Hepatocyte (in vitro differentiated cells): ENCODE measurements at regions not wholly inside any gene's neighbourhood (a gene's known extent, or its start where the extent isn't known, plus 50 kb on each side); places are given as distances from the start of the nearest gene placed in this dataset.
A peak's percentile ranks its signal among the peaks of the same experiment; 100 is the strongest.

ENCODE experiments used
- DNase-seq: peaks from one replicate; pipeline ENCODE4 v3.0.0-alpha.2; 2016; ENCODE audit warnings: low spot score
- H2AFZ ChIP-seq: fragments of 200-600 bp; sonication (generic); 2 replicates; pipeline ENCODE4 v1.6.0; 2016; ENCODE audit warnings: antibody characterized with exemption, mild to moderate bottlenecking
- H3K27ac ChIP-seq: fragments of 200-600 bp; sonication (generic); 2 replicates; pipeline ENCODE4 v1.5.1; 2016; ENCODE audit warnings: mild to moderate bottlenecking
- H3K27me3 ChIP-seq: fragments of 200-600 bp; sonication (generic); 2 replicates; pipeline ENCODE4 v1.6.1; 2016
- H3K36me3 ChIP-seq: fragments of 200-600 bp; sonication (generic); replicated peaks from 2 replicates; pipeline ENCODE4 v1.5.1; 2016; ENCODE audit warnings: low read depth; ENCODE audit not compliant: insufficient read depth
- H3K4me1 ChIP-seq: fragments of 200-600 bp; sonication (generic); 2 replicates; pipeline ENCODE4 v1.5.1; 2016; ENCODE audit warnings: mild to moderate bottlenecking, moderate library complexity; ENCODE audit not compliant: insufficient read depth
- H3K4me2 ChIP-seq: fragments of 200-600 bp; sonication (generic); 2 replicates; pipeline ENCODE4 v1.6.0; 2016
- H3K4me3 ChIP-seq: fragments of 200-600 bp; sonication (generic); 2 replicates; pipeline ENCODE4 v1.5.1; 2016; ENCODE audit warnings: mild to moderate bottlenecking
- H3K79me2 ChIP-seq: fragments of 200-600 bp; sonication (generic); 2 replicates; pipeline ENCODE4 v1.6.0; 2017; ENCODE audit warnings: mild to moderate bottlenecking
- H3K9me2 ChIP-seq: fragments of 200-600 bp; sonication (generic); replicated peaks from 2 replicates; pipeline ENCODE4 v1.6.0; 2017; ENCODE audit warnings: mild to moderate bottlenecking; ENCODE audit not compliant: insufficient read depth
- H3K9me3 ChIP-seq: fragments of 200-600 bp; sonication (generic); 2 replicates; pipeline ENCODE4 v1.5.1; 2016; ENCODE audit warnings: low read depth, mild to moderate bottlenecking
- H4K20me1 ChIP-seq: fragments of 200-600 bp; sonication (generic); 2 replicates; pipeline ENCODE4 v1.6.0; 2016; ENCODE audit warnings: mild to moderate bottlenecking; ENCODE audit not compliant: insufficient read depth, poor library complexity, severe bottlenecking
- EZH2 ChIP-seq: fragments of 200-600 bp; sonication (generic); IDR thresholded peaks from 2 replicates; pipeline ENCODE4 v1.6.1; 2016; ENCODE audit warnings: antibody characterized with exemption, mild to moderate bottlenecking, borderline replicate concordance
- EZH2phosphoT487 ChIP-seq: fragments of 200-600 bp; sonication (generic); IDR thresholded peaks from one replicate; pipeline ENCODE4 v1.6.1; 2018; ENCODE audit warnings: antibody characterized with exemption, mild to moderate bottlenecking, low read depth, moderate library complexity; ENCODE audit not compliant: unreplicated experiment, severe bottlenecking
- WGBS: methylation state at CpG from one replicate; pipeline ENCODE4 v1.1.6; 2016; ENCODE audit warnings: low lambda C conversion rate; ENCODE audit errors: missing lambda C conversion rate; 5-methylcytosine and 5-hydroxymethylcytosine counted together
- TF ChIP-seq, protein P1 (sequence below): fragments of 200-600 bp; sonication (generic); IDR thresholded peaks from 2 replicates; pipeline ENCODE4 v1.5.1; 2016; ENCODE audit warnings: antibody characterized with exemption, mild to moderate bottlenecking; ENCODE audit not compliant: poor library complexity

DNA sequence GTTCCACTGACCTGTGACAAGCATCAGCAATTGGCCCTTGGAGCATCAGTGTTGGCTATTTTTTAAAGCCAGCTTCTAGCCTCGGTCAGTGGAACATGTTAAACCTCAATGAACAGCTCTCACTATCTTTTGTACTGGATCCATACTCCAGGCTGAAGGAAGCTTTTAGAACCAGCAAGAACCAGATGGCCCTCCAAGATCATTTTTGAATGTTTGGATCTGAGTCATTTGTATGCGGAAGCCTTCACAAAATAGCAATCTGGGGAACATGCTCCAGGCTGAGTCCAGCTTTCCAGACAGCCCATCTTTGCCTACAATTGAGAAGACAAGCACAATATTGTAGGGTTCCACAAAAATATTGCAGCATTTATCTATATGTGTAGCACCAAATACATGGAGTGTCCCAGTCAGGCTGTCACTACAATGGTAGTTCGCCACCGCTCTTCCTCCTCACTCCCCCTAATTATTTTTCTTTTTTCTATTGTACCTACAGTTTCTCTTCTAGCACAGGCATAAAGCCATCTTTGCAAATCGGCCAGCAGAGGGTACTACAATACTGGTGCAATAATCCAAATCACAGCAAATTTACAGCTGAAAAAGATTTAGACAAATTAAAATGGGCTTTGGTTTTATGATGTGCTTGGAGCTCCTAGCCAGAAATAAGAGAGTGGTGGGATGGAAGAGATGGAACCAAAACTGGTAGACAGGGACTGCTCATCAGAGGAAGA, 177.4 kb upstream of the BLID start:
- Histone ChIP-seq H2AFZ (no peak overlapping the region), H3K4me2 (no peak overlapping the region), H3K36me3 (no peaks in the 10 kb centered on the region), H3K9me2 (no peaks in the 10 kb centered on the region), H3K79me2 (no peaks in the 10 kb centered on the region), H4K20me1 (no peaks in the 10 kb centered on the region), H3K27ac (no peak overlapping the region), H3K27me3 (no peaks in the 10 kb centered on the region), H3K4me3 (no peak overlapping the region), H3K4me1 (no peaks in the 10 kb centered on the region), H3K9me3 (no peaks in the 10 kb centered on the region)
- TF ChIP-seq EZH2 = no peak
- TF ChIP-seq, protein P1, sequence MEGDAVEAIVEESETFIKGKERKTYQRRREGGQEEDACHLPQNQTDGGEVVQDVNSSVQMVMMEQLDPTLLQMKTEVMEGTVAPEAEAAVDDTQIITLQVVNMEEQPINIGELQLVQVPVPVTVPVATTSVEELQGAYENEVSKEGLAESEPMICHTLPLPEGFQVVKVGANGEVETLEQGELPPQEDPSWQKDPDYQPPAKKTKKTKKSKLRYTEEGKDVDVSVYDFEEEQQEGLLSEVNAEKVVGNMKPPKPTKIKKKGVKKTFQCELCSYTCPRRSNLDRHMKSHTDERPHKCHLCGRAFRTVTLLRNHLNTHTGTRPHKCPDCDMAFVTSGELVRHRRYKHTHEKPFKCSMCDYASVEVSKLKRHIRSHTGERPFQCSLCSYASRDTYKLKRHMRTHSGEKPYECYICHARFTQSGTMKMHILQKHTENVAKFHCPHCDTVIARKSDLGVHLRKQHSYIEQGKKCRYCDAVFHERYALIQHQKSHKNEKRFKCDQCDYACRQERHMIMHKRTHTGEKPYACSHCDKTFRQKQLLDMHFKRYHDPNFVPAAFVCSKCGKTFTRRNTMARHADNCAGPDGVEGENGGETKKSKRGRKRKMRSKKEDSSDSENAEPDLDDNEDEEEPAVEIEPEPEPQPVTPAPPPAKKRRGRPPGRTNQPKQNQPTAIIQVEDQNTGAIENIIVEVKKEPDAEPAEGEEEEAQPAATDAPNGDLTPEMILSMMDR = peak; percentile 8
- no peak for TF ChIP-seq EZH2phosphoT487
- no peak for DNase-seq
- 83% methylated on average over 5 of the region's 5 CpGs for WGBS

DNA sequence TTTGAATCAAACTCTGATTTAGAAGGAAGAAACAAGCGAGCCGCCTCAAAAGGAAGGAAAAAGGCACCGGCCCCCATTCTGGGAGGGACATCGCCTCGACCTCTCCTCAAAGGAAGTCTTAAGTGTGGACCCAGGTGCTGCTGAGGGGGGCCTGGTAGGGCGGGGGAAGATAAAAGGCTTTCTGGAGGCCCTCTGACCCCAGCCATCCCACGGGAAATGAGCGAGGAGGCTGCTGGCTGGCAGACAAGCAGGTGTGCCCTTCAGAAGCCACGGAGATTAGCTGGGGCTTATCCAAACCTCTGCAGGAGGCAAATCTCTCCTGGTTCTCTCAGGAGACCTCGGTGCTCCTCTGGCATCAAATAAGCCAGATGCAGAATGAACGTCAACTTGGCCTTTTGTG, 171.4 kb upstream of the BLID start:
- WGBS = 53% methylated on average over 11 of the region's 11 CpGs

DNA sequence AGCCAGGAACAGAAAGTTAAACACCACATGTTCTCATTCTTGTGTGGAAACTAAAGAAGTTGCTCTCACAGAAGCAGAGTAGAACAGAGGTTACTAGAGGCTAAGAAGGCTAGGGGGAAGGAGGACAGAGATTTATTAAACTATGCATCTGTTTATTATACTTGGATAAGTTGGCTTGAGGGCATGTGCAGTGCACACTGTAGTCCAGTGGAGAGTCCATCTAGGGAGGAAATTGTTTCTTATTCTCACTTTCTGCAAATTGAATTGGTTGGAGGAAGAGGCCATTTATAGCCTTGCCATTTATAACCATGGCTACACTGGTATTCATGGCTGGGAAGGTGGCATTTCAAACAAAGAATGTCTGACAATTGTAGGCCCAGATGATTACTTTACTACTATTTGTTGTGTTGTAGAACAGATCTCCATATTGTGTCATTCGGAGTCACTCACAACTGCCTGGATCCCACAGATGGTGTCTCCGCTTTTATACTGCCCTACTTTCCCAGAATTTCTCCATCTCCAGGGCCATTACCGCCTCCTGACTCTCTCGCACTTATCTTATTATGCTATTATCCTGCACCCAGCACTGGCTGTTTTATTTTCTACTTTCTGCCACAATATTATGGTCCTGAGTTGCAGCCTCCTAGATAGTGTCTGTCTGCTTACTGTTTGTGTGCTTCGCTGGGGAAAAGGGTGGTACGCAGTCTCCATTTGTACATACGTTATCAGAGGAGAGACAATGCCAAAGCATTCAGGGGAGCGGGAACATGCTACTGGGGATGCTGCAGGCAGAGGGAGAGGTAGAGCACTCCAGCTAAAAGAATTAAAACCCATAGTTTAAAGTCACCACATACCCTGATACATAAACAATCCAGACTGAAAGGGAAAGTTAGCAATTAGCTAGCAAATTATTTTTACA, 169.3 kb upstream of the BLID start:
- H3K79me2 ChIP-seq = no peaks in the 10 kb centered on the region
- H3K27me3 ChIP-seq = no peaks in the 10 kb centered on the region

More for the DNA sequence above, 171.4 kb upstream of the BLID start:
- H3K4me2 ChIP-seq = no peak overlapping the region
- H3K27me3 ChIP-seq = no peaks in the 10 kb centered on the region
- no peak overlapping the region for H2AFZ ChIP-seq
- TF ChIP-seq EZH2phosphoT487 = no peak
- no peak for TF ChIP-seq EZH2
- TF ChIP-seq, protein P1 = no peak
- no peaks in the 10 kb centered on the region for H3K4me1 ChIP-seq
- no peaks in the 10 kb centered on the region for H3K9me3 ChIP-seq
- H3K4me3 ChIP-seq = no peak overlapping the region
- H3K9me2 ChIP-seq = no peaks in the 10 kb centered on the region
- H4K20me1 ChIP-seq = no peaks in the 10 kb centered on the region
- no peaks in the 10 kb centered on the region for H3K36me3 ChIP-seq
- DNase-seq = no peak
- no peaks in the 10 kb centered on the region for H3K79me2 ChIP-seq
- H3K27ac ChIP-seq = no peak overlapping the region

More for the DNA sequence above, 169.3 kb upstream of the BLID start:
- Histone ChIP-seq H3K4me1 (no peaks in the 10 kb centered on the region), H3K4me3 (no peak overlapping the region), H3K9me2 (no peaks in the 10 kb centered on the region), H4K20me1 (no peaks in the 10 kb centered on the region), H3K4me2 (no peak overlapping the region), H3K36me3 (no peaks in the 10 kb centered on the region), H3K27ac (no peak overlapping the region), H3K9me3 (no peaks in the 10 kb centered on the region), H2AFZ (no peak overlapping the region)
- TF ChIP-seq, protein P1 = no peak
- TF ChIP-seq EZH2phosphoT487 (no peak), EZH2 (no peak)
- DNase-seq = no peak
- 85% methylated on average over 8 of the region's 8 CpGs for WGBS
